ENCODE measurements at regions not wholly inside any gene's neighbourhood (a gene's known extent, or its start where the extent isn't known, plus 50 kb on each side); places are given as distances from the start of the nearest gene placed in this dataset.

DNA sequence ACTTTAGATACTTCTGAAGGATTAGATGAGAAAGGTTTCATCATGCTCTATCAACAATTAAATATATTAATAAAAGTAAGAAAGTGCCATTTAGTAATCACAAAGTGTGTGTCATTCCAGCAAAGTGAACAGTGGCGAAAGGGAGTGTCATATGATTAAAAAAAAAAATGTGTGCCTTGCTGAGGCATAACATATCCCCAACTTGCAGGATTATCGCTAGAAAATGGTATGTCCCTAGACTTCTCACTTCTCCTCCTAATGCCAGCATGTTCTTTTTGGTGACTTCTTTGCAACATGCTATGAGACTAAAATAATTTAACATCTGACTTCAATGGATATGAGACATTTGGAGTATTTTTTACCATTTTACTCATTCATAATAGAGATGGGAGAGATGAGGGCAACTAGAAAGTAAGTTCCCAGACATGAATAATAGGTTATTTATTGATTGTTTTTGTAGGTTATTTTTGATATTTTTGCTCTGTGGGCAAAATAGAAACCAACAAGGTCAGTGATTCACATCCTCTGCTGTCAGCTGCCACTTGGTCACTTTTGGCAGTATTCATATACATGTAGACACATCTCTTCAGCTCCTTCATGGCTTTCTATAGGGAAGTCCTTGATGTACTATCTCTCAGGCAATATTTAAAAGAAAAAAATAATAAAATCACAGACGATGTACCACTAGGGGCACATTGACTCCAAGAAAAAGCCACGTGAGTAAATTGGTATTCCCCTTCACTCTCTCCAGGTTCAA, 370.1 kb downstream of the BMP2 start:
- H2AFZ ChIP-seq (ENCODE audit: low read depth, low read length, severe bottlenecking) = no peak overlapping the region
- no peaks in the 10 kb centered on the region for H3K9me3 ChIP-seq (ENCODE audit: insufficient read depth, low read length)
- no peaks in the 10 kb centered on the region for H3K27me3 ChIP-seq (ENCODE audit: low read length)
- H3K9ac ChIP-seq (ENCODE audit: low read length) = no peak overlapping the region
- H3K36me3 ChIP-seq (ENCODE audit: low read length) = no peaks in the 10 kb centered on the region
- H4K20me1 ChIP-seq (ENCODE audit: low read depth, low read length) = no peaks in the 10 kb centered on the region
- H3F3A ChIP-seq (ENCODE audit: insufficient read depth) = no peaks in the 10 kb centered on the region
- no peak overlapping the region for H3K4me3 ChIP-seq (ENCODE audit: insufficient read depth, low read length, poor library complexity, severe bottlenecking)
- H3K27ac ChIP-seq (ENCODE audit: low read depth, low read length) = no peak overlapping the region
- H3K79me2 ChIP-seq (ENCODE audit: insufficient read depth, low read length) = no peaks in the 10 kb centered on the region
- H3K4me2 ChIP-seq (ENCODE audit: low read depth, low read length, poor library complexity, severe bottlenecking) = no peak overlapping the region
- H3K9me2 ChIP-seq (replicated peaks; ENCODE audit: insufficient read depth, low read length) = no peaks in the 10 kb centered on the region
- no peak for TF ChIP-seq EZH2phosphoT487 (conservative IDR thresholded peaks at IDR 0.05; ENCODE audit: low read length)
- TF ChIP-seq CTCF (IDR thresholded peaks at IDR 0.05; ENCODE audit: insufficient read depth, low read length, poor library complexity, severe bottlenecking) = no peak

DNA sequence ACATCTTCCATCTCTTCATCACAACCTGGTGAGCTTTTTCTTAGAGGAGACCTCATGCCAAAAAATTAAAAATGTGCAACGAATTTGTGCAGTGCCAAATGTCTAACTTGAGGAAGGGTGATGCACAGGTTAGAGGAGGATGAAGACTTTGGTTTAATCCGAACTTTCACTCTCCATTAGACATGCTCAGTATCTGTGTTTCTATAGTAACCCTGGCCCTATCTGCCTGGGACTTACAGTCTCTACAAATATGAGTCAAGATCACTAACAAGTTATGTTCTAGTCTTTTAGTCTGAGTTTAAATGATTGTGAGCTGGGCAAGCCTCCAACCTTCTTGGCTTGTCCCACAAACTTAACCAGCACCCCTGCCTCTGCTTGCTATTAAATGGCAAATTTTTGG, 377.0 kb downstream of the BMP2 start:
- Histone ChIP-seq H4K20me1 (ENCODE audit: low read depth, low read length) (no peaks in the 10 kb centered on the region), H2AFZ (ENCODE audit: low read depth, low read length, severe bottlenecking) (no peak overlapping the region), H3K9ac (ENCODE audit: low read length) (no peak overlapping the region), H3K79me2 (ENCODE audit: insufficient read depth, low read length) (no peaks in the 10 kb centered on the region), H3K9me3 (ENCODE audit: insufficient read depth, low read length) (no peaks in the 10 kb centered on the region), H3K36me3 (ENCODE audit: low read length) (no peaks in the 10 kb centered on the region), H3K27ac (ENCODE audit: low read depth, low read length) (no peak overlapping the region), H3K27me3 (ENCODE audit: low read length) (no peaks in the 10 kb centered on the region), H3K9me2 (replicated peaks; ENCODE audit: insufficient read depth, low read length) (no peaks in the 10 kb centered on the region), H3K4me2 (ENCODE audit: low read depth, low read length, poor library complexity, severe bottlenecking) (no peak overlapping the region), H3K4me3 (ENCODE audit: insufficient read depth, low read length, poor library complexity, severe bottlenecking) (no peak overlapping the region), H3F3A (ENCODE audit: insufficient read depth) (no peaks in the 10 kb centered on the region)
- TF ChIP-seq EZH2phosphoT487 (conservative IDR thresholded peaks at IDR 0.05; ENCODE audit: low read length) (no peak), CTCF (IDR thresholded peaks at IDR 0.05; ENCODE audit: insufficient read depth, low read length, poor library complexity, severe bottlenecking) (no peak)

DNA sequence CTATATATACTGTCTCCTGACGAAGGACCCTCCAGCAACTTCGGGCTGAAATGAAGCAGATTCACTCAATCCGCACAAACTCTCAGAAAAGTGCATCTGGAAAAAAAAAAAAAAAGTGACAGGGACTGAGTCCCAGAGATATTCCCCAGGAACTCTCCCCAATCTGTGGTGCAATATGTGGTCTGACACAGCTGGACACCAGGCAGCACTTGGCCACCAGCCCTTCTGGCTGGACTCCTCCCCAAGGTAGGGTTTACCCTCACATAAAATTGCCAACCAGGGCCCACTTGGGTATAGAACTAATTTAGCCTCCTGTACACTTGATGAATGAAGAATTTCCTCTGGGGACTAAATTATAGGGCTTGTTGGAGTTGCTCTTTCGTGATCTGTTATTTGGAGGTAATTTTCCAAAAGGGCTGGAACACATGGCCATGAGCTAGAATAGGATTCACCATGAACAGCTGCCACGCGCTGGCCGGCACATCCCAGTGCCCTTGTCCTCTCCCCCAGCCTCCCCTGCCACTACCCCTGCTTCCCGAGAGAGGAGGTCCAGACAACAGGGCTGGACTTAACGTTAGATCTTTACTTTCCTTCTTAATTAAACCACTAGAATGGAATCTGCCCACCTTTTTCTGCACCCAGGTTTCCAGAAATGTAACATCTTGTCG, 379.2 kb downstream of the BMP2 start:
- Histone ChIP-seq H3K27ac (ENCODE audit: low read depth, low read length) (no peak overlapping the region), H3K27me3 (ENCODE audit: low read length) (no peaks in the 10 kb centered on the region), H3K4me3 (ENCODE audit: insufficient read depth, low read length, poor library complexity, severe bottlenecking) (no peak overlapping the region), H3K79me2 (ENCODE audit: insufficient read depth, low read length) (no peaks in the 10 kb centered on the region), H3K4me2 (ENCODE audit: low read depth, low read length, poor library complexity, severe bottlenecking) (no peak overlapping the region), H3K9me2 (replicated peaks; ENCODE audit: insufficient read depth, low read length) (no peaks in the 10 kb centered on the region), H3K9me3 (ENCODE audit: insufficient read depth, low read length) (no peaks in the 10 kb centered on the region), H3K9ac (ENCODE audit: low read length) (no peak overlapping the region), H3K36me3 (ENCODE audit: low read length) (no peaks in the 10 kb centered on the region), H2AFZ (ENCODE audit: low read depth, low read length, severe bottlenecking) (no peak overlapping the region), H3F3A (ENCODE audit: insufficient read depth) (no peaks in the 10 kb centered on the region), H4K20me1 (ENCODE audit: low read depth, low read length) (no peaks in the 10 kb centered on the region)
- TF ChIP-seq CTCF (IDR thresholded peaks at IDR 0.05; ENCODE audit: insufficient read depth, low read length, poor library complexity, severe bottlenecking) (no peak), EZH2phosphoT487 (conservative IDR thresholded peaks at IDR 0.05; ENCODE audit: low read length) (no peak)
